Breast epithelium (tissue), 3 donors: ENCODE measurements at regions not wholly inside any gene's neighbourhood (a gene's known extent, or its start where the extent isn't known, plus 50 kb on each side); places are given as distances from the start of the nearest gene placed in this dataset.

Experiments used
- CTCF ChIP-seq, 3 donors: fragments of 450-650 bp; IDR thresholded peaks; one replicate each; pipeline ENCODE4 v1.5.1; 2016 to 2017; ENCODE audit warnings: antibody characterized with exemption in 3 of 3, mild to moderate bottlenecking in 3 of 3, moderate library complexity in 3 of 3
- POLR2A ChIP-seq: fragments of 450-650 bp; IDR thresholded peaks from one replicate; pipeline ENCODE4 v1.6.1; 2016; ENCODE audit warnings: antibody characterized with exemption, mild to moderate bottlenecking, moderate library complexity
- POLR2AphosphoS5 ChIP-seq, 3 donors: sonication (generic); formaldehyde crosslinking; IDR thresholded peaks; one replicate each; pipeline ENCODE4 v1.6.1; 2017; ENCODE audit warnings: antibody characterized with exemption in 3 of 3

GRCh38 chr13:50463719-50464118, 379.8 kb downstream of the DLEU7 start:
- TF ChIP-seq CTCF (IDR thresholded peaks at IDR 0.05) (no peak), POLR2A (no peak), POLR2AphosphoS5 (IDR thresholded peaks at IDR 0.05) (no peak)
